IMR-90 (cell line): ENCODE measurements at regions not wholly inside any gene's neighbourhood (a gene's known extent, or its start where the extent isn't known, plus 50 kb on each side); places are given as distances from the start of the nearest gene placed in this dataset.

Experiments
- CHD1 ChIP-seq: IDR thresholded peaks from 2 replicates; pipeline ENCODE4 v1.6.1; 2012; ENCODE audit warnings: low read depth, low read length, improper control_type of control experiment
- CTCF ChIP-seq: conservative IDR thresholded peaks from 2 replicates; pipeline ENCODE4 v1.5.1; 2012; ENCODE audit warnings: mild to moderate bottlenecking, low read depth, low read length, improper control_type of control experiment
- MAZ ChIP-seq: IDR thresholded peaks from 2 replicates; pipeline ENCODE4 v1.6.1; 2012; ENCODE audit warnings: low read depth, mild to moderate bottlenecking, low read length, improper control_type of control experiment, moderate library complexity, borderline replicate concordance
- NFE2L2 ChIP-seq: fragments of 150-350 bp; IDR thresholded peaks from 2 replicates; pipeline ENCODE4 v1.6.1; 2016; ENCODE audit warnings: low read depth, mild to moderate bottlenecking, low read length
- POLR2A ChIP-seq: IDR thresholded peaks from 2 replicates; pipeline ENCODE4 v1.6.1; 2012; ENCODE audit warnings: mild to moderate bottlenecking, low read depth, low read length

DNA sequence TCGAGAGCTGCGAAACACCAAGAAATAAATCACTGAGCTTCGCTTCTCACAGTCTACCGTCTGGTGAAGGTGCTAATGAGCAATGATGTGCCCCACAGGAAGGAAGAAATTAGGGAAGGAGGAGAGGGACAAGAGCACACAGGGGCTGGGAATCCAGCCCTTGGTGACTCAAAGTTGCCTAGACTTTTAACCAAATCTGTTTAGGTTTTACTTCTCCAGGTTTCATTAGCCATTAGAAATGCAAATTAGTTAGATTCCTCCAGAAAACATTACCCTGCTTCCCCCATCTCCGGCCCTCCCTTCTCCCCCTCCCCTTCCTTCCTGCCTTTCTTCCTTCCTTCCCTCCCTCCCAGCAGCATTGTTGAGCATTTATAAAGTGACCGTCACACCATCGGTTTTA lies 59.3 kb upstream of the UBE2E1 start:
- TF ChIP-seq POLR2A (no peak), CTCF (no peak), NFE2L2 (no peak), CHD1 (no peak), MAZ (no peak)
